Stimulated activated CD4-positive, alpha-beta T cell treated with anti-CD3 and anti-CD28 coated beads, TNF-alpha, amount 100 ng/mL, for 24 hours (primary cell): ENCODE measurements at regions not wholly inside any gene's neighbourhood (a gene's known extent, or its start where the extent isn't known, plus 50 kb on each side); places are given as distances from the start of the nearest gene placed in this dataset.

Experiments used
- DNase-seq, 3 experiments: peaks; one replicate each; pipeline ENCODE4 v3.0.0-alpha.2; 2020; ENCODE audit warnings: low read depth in 3 of 3

DNA sequence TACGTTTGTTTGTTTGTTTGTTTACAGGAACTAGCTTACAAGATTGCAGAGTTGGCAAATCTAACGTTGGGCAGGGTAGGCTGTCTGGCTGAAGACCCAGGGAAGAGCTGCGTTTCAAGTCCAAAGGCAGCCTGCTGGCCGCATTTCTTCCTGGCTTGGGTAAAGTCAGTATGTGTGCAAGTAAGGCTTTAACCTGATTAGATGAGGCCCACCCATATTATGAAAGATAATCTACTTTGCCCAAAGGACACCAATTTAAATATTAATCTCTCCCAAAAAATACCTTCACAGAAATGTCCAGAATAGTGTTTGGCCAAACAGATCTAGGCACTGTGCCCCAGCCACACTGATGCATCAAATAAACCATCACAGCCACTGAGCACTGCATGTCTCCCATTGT is 228.9 kb upstream of the HABP2 start:
- no peak for DNase-seq

DNA sequence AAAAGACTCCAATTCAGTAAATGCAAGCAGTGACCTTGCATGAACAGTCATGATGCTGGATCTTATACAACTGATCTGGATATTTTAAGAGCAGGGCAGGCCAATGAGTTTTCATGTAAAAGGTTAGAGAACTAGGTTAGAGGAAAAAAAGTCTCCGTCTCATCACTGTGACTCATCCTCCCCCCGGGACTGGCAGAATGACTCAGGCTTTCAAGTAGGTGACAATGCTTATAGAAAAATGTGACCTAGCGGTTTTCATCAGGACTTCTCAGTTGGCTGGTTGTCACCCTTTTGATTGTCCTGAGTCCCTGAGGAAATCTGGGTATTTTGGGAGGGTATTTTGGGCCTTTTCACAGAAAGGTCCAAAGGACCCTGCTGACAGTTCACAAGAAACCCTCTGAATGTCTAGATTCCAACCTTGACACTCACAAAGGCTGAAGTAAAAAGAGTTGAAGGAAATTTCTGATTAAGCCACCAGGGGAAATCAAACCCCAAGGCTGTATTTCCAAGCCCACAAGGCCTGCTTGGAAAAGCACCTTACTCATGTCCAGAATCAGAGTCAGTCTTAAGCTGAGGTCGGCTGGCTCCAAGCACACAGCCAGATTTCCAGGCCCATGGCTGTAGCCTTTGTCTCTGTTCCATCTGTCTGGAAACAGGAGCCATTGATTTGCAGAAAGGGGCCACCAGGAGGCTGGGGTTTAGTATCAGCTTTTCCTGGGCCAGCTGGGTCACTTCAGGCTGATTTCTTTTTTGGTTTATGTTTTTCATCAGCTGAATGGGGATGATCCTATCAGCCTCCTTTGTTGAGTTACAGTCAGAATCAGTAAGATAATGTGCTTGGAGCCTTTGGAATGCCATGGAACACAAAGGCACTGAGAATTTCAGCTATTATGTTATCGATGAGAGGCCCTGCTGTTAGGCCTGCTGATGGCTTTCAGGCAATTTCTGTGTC is 226.4 kb upstream of the HABP2 start:
- peak in 2 of 3 experiments; percentile 6 to 38 for DNase-seq

DNA sequence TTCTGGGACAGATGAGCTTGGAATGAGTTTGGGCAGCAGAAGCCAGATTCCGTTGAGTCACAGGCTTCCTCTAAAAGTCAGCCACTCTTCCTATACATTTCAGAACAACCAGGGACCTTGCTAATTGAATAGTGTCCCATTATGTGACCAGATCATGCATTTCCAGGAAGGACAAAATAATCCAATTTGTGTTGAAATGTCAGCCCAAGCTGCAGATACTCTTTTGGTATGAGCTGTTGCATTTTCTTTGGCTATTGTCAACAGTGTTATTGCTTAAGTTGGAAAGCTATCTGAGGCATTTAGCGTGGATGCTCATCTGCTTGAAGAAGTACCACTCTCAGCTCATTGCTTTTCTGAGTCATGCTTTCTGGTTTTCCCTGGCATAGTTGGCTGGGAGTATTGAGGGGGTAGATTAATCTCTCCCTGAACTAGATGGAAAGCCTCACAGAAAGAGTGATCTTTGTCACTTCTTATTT is 223.7 kb upstream of the HABP2 start:
- no peak for DNase-seq

DNA sequence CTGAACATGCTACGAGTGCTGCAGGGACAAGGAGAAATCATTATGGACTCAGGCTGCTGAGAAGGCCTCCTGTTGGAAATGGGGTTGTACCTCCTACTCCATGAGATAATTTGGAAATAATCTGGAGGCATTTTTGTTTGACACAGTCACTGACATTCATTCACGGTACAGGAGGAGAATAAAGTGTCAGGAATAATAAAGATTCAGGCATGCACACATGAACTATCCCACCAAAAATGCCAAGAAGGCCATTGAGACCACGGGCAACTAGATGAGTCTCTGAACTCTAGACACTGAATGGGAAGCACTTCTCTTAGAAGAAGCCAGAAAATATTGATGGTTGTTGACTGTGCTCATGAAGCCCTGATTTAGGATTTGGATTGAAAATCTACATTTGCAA is 220.9 kb upstream of the HABP2 start:
- no peak for DNase-seq

DNA sequence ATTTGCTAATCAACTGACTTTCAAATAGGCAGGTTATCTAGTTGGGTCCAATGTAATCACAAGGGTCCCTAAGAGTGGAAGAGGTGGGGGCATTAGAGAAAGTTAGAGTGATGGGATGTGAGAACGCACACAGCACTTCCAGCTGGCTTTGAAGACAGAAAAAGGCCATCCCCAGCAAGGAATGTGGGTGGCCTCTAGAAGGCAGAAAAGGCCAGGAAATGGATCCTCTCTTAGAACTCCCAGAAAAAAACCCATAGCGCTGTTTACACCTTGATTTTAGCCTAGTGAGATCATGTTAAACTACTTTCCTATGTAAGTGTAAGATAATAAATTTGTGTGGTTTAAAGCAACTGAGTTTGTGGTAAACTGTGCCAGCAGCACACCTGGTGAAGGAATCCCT is 219.5 kb upstream of the HABP2 start:
- DNase-seq: no peak

DNA sequence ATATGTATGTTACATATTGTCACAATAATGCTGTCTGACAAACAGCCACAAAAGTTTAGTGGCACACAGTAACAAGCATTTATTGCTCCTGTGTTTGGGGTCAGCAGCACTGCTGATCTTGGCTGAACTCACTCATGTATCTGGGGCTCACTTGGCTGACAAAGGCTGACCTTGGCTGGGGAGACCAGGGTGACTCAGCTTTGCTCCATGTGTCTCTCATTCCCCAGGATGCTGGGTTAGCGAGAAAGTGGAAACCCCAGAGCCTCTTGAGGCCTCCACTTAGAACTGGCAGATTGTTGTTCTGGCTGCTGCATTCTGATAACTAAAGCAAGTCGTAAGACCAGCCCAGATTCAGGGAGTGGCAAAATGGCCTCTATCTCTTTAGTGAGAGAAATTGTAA is 217.3 kb upstream of the HABP2 start:
- no peak for DNase-seq

DNA sequence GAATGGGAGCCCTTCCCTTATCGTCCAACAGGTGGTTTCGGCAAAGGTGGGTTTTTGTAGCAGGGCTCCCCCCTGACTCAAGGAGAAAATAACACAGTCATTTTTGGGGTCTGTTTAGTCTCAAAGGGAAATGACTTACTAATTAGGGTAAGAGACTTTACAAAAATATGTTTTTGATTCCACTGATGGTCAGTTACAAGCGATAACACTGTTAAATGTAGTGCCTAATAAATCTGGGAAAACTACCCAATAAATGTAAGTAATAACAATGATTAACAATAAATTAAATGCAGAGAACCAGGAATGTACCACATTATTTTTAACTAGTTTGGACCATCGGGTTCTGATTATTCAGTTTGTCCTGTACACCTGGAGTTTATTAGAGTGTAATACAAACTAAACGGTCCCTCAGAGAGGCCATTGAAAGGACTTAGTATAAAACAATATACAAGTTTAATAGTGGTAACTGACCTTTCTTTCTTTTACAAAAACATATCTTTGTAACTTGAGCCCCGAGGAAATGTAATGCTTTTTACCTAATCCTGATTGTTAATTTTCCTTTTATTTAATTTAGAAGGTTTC is 216.2 kb upstream of the HABP2 start:
- no peak for DNase-seq

DNA sequence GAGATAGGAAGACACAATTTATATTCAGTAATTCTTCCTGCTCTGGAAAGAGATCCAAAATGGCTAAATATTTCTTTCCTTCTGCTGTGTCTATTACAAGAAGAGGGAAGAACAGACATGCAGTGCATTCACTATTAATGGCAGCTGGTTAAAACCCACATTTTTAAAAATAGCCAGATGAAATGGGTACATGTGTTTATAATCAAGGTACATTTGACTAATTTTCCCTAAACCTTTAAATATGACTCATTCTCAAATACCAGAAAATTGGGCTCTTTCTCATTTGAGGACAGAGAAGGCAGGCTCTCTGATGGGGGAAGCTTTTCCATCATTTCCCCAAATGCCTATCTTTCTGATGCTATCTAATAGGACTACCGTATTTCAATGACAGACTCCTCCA is 215.7 kb upstream of the HABP2 start:
- no peak for DNase-seq

DNA sequence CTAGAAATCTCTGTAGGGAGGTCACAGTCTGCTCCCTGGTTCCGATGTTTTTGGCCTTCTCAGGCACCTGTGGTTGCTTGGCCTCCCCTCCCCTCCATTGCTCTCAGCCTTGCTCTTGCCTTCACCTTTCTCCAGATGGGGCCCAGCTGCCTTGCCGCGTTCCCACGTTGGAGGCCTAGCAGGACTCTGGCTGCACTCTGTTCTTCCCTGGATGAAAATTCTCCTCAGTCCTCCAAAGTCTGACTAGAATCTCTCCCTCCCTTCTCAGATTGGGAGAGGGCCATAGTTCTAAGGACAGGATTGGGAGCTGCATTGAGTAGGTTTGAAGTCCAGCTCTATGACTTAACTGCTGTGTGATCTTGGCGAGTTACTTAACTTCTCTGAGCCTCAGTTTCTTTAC is 213.7 kb upstream of the HABP2 start:
- DNase-seq: no peak

DNA sequence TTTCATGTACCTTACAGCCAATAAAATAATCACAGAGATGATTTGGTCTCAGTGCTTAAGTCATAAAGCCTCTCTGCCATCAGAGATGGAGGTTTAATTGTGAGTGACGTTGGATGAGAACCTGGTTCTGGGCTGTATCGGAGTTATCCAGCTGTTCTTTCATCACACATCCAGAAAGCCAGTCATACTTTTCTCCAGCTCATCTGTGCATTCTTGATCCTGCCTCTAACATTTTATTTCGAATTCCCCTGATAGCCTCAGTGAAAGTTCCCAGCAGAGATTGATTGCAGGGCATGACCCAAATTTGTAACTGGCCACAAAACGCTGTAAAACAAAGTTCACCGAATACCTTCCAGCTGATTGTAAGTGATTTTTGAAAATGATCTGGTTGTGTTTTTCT is 212.6 kb upstream of the HABP2 start:
- DNase-seq: no peak

DNA sequence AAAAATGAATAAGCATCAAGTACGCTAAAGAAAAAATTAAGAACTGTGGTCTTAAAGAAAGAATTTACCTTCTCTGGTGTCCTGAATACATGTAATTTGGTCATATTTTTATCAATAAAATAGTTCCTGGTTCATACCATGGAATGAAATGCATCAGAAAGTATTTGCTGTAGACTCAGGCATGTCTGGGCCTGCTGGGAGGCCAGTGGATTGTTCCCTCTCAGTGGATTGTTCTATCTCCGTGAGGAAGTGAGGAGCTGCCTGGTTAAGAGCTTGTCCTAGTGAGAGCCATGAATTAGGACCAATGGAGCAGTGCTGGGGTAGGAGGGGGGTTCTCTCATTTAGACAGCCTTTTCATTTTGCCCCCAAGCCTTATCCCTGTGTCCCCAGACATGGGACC is 211.7 kb upstream of the HABP2 start:
- DNase-seq: no peak

DNA sequence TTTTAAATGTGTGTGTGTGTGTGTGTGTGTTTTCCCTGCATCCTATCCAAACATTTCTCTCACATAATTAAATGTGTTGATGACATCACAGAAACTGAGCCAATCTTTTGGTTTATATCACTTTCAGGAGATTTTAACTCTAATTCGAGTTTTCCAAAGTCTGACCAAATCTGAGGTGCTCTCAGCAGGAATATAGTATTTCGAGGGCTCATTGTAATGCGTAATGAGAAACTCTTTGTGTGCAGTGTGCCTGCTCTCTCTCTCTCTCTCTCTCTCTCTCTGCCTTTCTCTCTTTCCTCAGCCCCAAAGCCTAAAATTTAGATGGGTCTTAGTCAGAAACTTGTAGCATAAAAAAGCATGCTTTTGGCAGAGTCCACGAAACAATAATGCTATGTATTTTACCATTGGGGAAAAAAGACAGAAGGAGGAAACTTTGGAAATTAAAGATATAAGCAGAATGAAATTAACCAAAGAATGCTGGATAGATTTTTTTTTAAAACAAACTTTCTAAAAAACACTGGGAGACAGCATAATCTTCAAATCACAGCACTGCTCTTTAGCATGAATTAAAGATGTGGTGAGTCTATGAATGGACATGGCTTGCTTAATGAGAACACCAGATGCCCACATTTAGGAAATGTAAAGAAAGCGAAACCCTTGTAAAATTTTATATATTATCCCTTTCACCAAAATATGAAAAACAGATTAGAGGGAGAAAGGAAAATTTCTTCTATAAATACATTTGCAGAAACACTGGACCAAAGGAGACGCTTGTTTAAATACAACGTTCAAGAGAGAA is 206.8 kb upstream of the HABP2 start:
- no peak for DNase-seq

DNA sequence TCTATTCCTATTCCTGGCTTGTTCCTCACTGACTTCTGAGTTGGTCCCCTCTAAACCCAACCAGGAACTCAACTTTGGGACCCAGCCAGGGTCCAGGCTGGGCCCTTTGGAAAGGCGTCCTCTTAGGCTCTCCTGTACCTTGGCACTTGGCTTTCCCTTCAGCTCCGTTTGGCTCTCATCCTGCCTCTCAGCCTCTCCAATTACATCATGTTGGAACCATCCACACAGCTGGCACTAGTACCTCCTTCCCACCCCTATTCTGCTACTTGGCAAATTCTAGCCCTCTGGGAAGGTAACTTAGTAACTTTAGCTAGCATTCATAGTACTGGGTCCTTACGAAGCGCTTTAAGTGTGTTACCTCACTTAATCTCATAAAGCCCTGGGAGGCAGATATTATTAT is 205.3 kb upstream of the HABP2 start:
- no peak for DNase-seq

DNA sequence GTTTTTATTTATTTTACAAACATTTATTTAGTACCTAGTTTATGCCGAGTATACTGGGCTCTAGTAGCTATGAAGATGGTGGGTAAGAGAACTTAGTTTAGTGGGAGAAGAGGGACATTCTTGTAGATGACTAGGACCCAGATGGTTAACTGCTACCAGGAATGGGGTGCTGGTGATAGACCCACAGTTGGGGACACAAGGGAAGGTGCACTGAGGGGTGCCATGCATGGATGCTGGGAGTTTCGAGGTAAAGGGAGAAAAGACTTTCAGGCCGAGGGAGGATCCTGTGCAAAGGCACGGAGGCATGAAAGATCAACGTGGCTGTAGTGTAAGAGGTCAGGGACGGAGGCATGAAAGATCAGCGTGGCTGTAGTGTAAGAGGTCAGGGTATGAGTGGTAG is 204.2 kb upstream of the HABP2 start:
- DNase-seq: no peak

DNA sequence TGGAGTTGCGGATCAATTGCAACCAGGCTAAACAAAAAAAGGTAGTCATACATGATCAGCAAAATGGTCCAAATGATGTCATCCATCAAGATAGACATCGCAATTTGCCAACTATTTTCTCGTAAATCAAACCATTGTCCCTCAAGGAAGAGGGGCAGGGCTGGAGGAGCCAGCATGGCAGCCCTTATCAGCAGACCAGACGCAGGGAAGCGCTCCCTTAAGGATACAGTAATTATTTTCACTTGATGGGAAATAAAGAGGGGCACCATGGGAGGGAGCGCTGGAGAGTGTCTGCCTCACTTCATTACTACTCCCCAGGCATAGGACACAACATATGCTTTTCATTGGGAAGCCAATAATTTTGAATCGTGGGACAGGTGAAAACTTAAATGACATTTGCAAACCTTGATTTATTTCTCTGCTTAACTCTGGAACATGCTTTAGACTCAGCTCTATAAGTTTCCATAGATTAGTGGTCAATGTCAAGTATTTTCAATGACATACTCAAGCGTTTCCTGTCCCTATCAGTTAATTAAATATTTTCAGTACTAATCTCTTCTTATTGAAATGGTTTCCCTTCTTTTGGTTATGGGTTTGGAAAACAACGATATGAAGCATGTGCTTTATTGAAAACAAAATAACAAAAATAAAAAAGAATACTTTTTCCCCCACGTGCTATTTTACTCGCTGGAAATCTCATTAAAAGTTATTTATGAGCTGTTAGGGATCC is 202.4 kb upstream of the HABP2 start:
- no peak for DNase-seq

DNA sequence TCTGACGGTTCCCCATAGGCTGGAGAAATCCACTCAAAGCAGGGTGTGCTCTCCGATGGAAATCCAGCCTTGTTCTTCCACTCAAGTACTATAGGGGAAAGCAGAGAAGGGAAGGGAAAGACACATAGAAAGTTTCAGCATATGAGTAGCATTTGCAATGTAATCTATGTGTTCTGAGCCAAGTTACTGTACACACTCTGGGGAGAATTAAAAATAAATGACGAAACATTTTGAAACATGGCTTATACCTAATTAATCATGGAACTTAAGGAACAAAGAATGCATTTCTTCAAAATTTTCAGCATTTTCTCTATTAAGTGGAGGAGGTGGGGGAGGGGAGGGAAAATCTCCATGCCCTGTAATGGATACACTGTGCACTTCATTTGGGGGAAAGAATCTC is 198.1 kb upstream of the HABP2 start:
- DNase-seq: no peak

DNA sequence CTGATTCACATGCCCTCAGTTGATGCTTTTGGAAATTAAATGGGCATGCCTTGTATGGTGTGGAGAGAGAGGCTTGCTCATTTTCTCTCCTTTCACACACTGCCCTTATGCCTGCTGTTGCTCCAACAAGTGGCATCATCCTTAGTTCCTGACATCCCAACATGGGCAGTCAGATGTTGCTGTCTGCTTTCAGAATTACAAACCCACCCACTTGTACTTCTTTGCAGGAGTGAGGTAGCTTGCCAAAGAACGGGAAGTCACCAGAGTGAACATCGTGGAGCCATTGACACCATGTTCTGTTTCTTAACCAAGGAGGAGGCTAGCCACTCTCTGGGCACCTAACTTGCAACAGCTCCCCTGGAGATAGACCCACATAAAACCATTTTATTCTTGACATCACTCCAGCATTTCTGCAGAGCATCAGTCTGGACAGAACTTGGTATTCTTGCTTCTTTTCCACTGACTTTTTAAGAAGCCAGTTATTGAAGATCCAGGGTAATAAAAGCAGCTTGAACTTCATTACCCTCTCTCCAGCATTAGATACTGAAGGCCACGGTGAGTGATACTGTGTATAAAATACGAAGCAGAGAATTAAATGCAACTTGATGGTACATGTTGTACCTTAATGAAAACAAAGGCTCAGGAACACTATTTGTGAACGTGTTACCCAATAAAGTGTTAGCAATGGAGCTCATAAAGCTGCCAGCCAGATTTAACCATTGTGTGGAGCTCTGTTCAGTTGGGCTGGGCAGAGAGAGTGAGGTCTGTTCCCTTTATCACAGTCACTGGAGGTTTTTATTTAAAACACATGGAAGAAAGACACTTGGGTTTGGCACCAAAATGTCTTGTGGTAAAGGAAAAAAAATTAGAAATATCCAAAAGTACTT is 195.8 kb upstream of the HABP2 start:
- DNase-seq: no peak

DNA sequence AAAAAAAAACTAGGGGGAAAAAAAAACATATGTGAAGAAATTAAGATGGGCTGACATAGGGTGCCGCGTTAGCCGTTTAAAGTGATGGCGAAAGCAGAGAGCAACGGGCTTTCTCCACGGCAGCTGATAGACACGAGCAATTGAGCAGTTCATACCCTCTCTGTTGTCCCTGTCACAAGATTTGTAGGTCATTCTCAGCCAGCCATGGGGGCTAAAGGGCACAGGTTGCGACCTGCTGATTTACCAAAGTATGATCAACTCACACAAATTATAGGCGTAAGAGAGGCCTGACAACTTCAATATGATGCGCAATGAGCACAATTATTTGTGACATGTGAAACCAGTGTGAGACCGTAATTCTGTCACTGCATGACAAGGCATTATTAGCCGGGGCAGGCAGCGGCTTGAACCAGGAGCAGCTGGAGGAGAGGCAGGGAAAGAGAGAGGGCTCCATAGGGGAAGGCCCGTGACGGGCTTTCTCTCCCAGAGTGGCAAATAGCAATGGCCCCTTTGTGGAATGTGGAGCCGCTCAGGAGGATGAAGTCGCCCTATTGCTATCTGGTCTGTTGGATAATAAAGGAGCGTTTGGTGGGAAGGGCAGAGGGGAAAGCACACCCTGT is 195.1 kb upstream of the HABP2 start:
- no peak for DNase-seq

DNA sequence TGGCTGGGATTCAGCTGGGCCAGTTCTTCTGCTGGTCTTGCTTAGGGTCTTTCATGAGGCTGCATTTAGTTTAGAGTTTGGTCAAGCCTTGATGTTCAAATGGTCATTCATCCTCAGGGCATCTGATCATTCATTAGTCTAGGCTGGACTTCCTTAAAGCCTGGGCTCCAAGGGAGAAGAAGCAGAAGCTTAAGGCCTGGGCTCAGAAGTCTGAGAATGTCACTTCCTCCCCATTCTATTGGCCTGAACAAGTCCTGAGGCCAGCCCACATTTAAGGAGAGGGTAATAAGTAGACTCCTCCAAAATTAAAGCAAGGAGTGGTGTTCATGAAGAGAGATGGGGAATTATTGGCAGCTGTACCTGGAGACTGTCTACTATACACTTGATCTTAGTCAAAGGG is 193.2 kb upstream of the HABP2 start:
- DNase-seq: no peak

DNA sequence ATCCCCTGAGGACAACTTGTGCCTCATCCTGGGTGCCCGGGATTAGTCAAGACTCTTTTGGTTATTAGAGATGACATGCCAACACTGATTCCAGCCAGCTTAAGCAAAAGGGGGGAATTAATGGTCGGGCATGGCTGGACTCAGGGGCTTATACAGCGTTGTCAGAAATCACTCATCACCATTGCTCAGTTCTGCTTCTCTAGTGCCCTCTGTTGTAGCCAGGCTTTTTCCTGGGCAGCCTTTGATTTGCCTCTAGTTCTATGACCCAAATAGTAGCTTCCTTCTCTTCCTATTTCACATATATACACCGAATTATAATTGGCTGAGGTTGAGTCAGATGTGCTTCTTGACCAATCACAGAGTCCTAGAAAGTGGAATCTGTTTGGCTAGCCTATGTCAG is 192.0 kb upstream of the HABP2 start:
- no peak for DNase-seq
